NT2/D1 (cell line): ENCODE measurements at regions not wholly inside any gene's neighbourhood (a gene's known extent, or its start where the extent isn't known, plus 50 kb on each side); places are given as distances from the start of the nearest gene placed in this dataset.

Source experiments
- SUZ12 ChIP-seq: IDR thresholded peaks from 2 replicates; pipeline ENCODE4 v1.6.1; 2011; ENCODE audit not compliant: insufficient read length, insufficient read depth; ENCODE audit errors: extremely low read depth
- YY1 ChIP-seq: IDR thresholded peaks from 2 replicates; pipeline ENCODE4 v1.6.1; 2011; ENCODE audit not compliant: insufficient read length, insufficient read depth
- ZNF274 ChIP-seq: IDR thresholded peaks from 2 replicates; pipeline ENCODE4 v1.6.1; 2011; ENCODE audit warnings: mild to moderate bottlenecking, low read depth, low read length

GRCh38 chr7:112646783-112647182, 143.4 kb downstream of the TMEM168 start:
- no peak for TF ChIP-seq YY1
- no peak for TF ChIP-seq ZNF274
- no peak for TF ChIP-seq SUZ12
